ENCODE measurements at regions not wholly inside any gene's neighbourhood (a gene's known extent, or its start where the extent isn't known, plus 50 kb on each side); places are given as distances from the start of the nearest gene placed in this dataset.

- no peak overlapping the region for H3K27ac ChIP-seq
- intact Hi-C loops (cut with DNase I; ENCODE audit: low total_unique reads), result no loop called here
- DNase-seq, result no peak
- H3K9me3 ChIP-seq, result no peaks in the 10 kb centered on the region
- H3K27me3 ChIP-seq, result no peaks in the 10 kb centered on the region
- TF ChIP-seq POLR2A (IDR thresholded peaks at IDR 0.05), result no peak
- TF ChIP-seq CTCF (IDR thresholded peaks at IDR 0.05), result no peak
- no peak overlapping the region for H3K4me3 ChIP-seq
- H3K4me1 ChIP-seq, result no peaks in the 10 kb centered on the region
- H3K36me3 ChIP-seq, result no peaks in the 10 kb centered on the region
Measured at GRCh38 chr2:144822966-144823365, 303.0 kb upstream of the ZEB2 start.

- Histone ChIP-seq H3K27me3 (no peaks in the 10 kb centered on the region), H3K9me3 (no peaks in the 10 kb centered on the region)
Measured at GRCh38 chr2:144812288-144812687, 292.4 kb upstream of the ZEB2 start.

GRCh38 chr2:144801766-144802165 is 281.8 kb upstream of the ZEB2 start:
- no peaks in the 10 kb centered on the region for H3K9me3 ChIP-seq
- no peak overlapping the region for H3K4me3 ChIP-seq
- H3K36me3 ChIP-seq, result no peaks in the 10 kb centered on the region
- H3K27me3 ChIP-seq, result no peaks in the 10 kb centered on the region
- no peaks in the 10 kb centered on the region for H3K4me1 ChIP-seq
- intact Hi-C loops (cut with DNase I; ENCODE audit: low total_unique reads), result no loop called here
- DNase-seq, result no peak
- no peak overlapping the region for H3K27ac ChIP-seq
- no peak for TF ChIP-seq POLR2A (IDR thresholded peaks at IDR 0.05)
- TF ChIP-seq CTCF (IDR thresholded peaks at IDR 0.05), result no peak

More at GRCh38 chr2:144812288-144812687, 292.4 kb upstream of the ZEB2 start:
- TF ChIP-seq CTCF (IDR thresholded peaks at IDR 0.05) (no peak), POLR2A (IDR thresholded peaks at IDR 0.05) (no peak)
- H3K4me3 ChIP-seq, result no peak overlapping the region
- no peak overlapping the region for H3K27ac ChIP-seq
- no peak for DNase-seq
- H3K4me1 ChIP-seq, result no peaks in the 10 kb centered on the region
- H3K36me3 ChIP-seq, result no peaks in the 10 kb centered on the region
- intact Hi-C loops (cut with DNase I; ENCODE audit: low total_unique reads), result no loop called here

- no peaks in the 10 kb centered on the region for H3K27me3 ChIP-seq
- DNase-seq, result no peak
- no peak overlapping the region for H3K4me3 ChIP-seq
- no peaks in the 10 kb centered on the region for H3K4me1 ChIP-seq
- intact Hi-C loops (cut with DNase I; ENCODE audit: low total_unique reads), result no loop called here
- TF ChIP-seq CTCF (IDR thresholded peaks at IDR 0.05) (no peak), POLR2A (IDR thresholded peaks at IDR 0.05) (no peak)
- H3K27ac ChIP-seq, result no peak overlapping the region
- no peaks in the 10 kb centered on the region for H3K36me3 ChIP-seq
- H3K9me3 ChIP-seq, result no peaks in the 10 kb centered on the region
Measured at GRCh38 chr2:144801325-144801724, 281.4 kb upstream of the ZEB2 start.

- intact Hi-C loops (cut with DNase I; ENCODE audit: low total_unique reads), result no loop called here
- Histone ChIP-seq H3K9me3 (no peaks in the 10 kb centered on the region), H3K27me3 (no peaks in the 10 kb centered on the region), H3K4me3 (no peak overlapping the region), H3K36me3 (no peaks in the 10 kb centered on the region), H3K4me1 (no peaks in the 10 kb centered on the region), H3K27ac (no peak overlapping the region)
- TF ChIP-seq CTCF (IDR thresholded peaks at IDR 0.05), result no peak
- no peak for TF ChIP-seq POLR2A (IDR thresholded peaks at IDR 0.05)
- DNase-seq, result no peak
Measured at GRCh38 chr2:144798989-144799388, 279.1 kb upstream of the ZEB2 start.

Measured in uterus (tissue), 3 donors.